ENCODE measurements at regions not wholly inside any gene's neighbourhood (a gene's known extent, or its start where the extent isn't known, plus 50 kb on each side); places are given as distances from the start of the nearest gene placed in this dataset.

- DNase-seq, result no peak
- intact Hi-C loops (cut with micrococcal nuclease), result no loop called here
- no peak overlapping the region for H3K4me2 ChIP-seq (replicated peaks; ENCODE audit: extremely low read depth, low read length, poor library complexity, severe bottlenecking)
- WGBS (ENCODE audit: insufficient coverage), result 100% methylated on average over 4 of the region's 5 CpGs
- no peaks in the 10 kb centered on the region for H3K36me3 Mint-ChIP-seq
- H3K4me1 Mint-ChIP-seq, result no peaks in the 10 kb centered on the region
- no peak overlapping the region for H3K27ac Mint-ChIP-seq
- no peaks in the 10 kb centered on the region for H4K20me1 ChIP-seq (ENCODE audit: insufficient read depth, low read length)
- H3K4me3 Mint-ChIP-seq, result no peak overlapping the region
- no peaks in the 10 kb centered on the region for H3K79me2 ChIP-seq (ENCODE audit: insufficient read depth, low read length)
- H3K27me3 Mint-ChIP-seq (ENCODE audit: low read depth in 3 of 3), result peaks cover 5 to 8% (median 7%) of the 10 kb centered on the region in 3 donors
- H3K27ac ChIP-seq (ENCODE audit: low read depth in 1 of 2, low read length in 2 of 2), result no peak overlapping the region
- peaks cover 0 to 6% (median 0%) of the 10 kb centered on the region in 7 donors for H3K9me3 Mint-ChIP-seq
- peaks cover 0 to 1% of the 10 kb centered on the region in 2 donors for H3K27me3 ChIP-seq (ENCODE audit: control insufficient read depth in 2 of 2, insufficient read depth in 2 of 2, low read length in 2 of 2)
- H3K4me1 ChIP-seq (ENCODE audit: control insufficient read depth in 1 of 2, insufficient read depth in 2 of 2, low read length in 2 of 2), result no peaks in the 10 kb centered on the region
- H2AFZ ChIP-seq (ENCODE audit: insufficient read depth, low read depth, low read length, poor library complexity, severe bottlenecking), result no peak overlapping the region
- peaks cover 0 to 3% of the 10 kb centered on the region in 2 donors for H3K9me3 ChIP-seq (replicated peaks in 1 of 2; ENCODE audit: control insufficient read depth in 1 of 2, insufficient read depth in 1 of 2, low read length in 2 of 2)
- no peak overlapping the region for H3K4me3 ChIP-seq (replicated peaks in 1 of 3; ENCODE audit: low read depth in 2 of 3, low read length in 3 of 3)
- no peak for TF ChIP-seq CTCF (IDR thresholded peaks at IDR 0.05)
- H3K9ac ChIP-seq (ENCODE audit: insufficient read depth, low read length, poor library complexity, severe bottlenecking), result no peak overlapping the region
- no peaks in the 10 kb centered on the region for H3K36me3 ChIP-seq (replicated peaks in 1 of 2; ENCODE audit: control insufficient read depth in 1 of 2, insufficient read depth in 2 of 2, low read length in 2 of 2)
Measured at GRCh38 chr10:27601503-27601902, 97.4 kb downstream of the RAB18 start.

DNA sequence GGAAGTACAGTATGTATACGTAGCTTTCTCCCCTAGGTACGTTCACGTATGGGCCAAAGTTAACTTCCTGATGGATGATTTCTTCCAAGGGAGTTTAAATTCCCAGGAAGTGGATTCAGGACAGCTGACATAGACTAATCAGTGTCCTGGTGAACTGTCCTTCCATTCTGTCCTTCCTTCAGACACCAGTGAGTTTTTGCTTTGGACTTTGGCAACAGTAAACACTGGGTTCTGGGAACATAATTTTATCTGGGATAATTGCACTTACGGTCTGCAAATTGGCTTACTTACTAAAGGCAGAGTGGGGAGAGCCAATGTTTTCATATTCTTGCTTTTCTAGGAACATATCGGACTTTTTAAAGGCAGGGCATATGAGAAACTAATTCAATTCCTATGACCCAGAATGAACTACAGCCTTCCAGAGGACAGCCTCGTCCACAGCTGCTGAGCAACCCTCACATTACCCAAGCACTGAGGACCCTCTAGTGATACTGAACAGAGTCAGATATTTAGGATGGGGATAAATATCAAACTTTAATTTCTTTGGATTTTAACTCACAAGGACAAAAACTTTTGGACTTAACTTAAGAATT lies 97.9 kb downstream of the RAB18 start:
- WGBS (ENCODE audit: insufficient coverage), result no CpG with 5 or more reads among the region's 6 CpGs
- Mint-ChIP-seq H3K4me3 (no peak overlapping the region), H3K36me3 (no peaks in the 10 kb centered on the region), H3K27ac (no peak overlapping the region), H3K9me3 (peaks cover 0 to 6% (median 0%) of the 10 kb centered on the region in 7 donors), H3K4me1 (no peaks in the 10 kb centered on the region), H3K27me3 (ENCODE audit: low read depth in 3 of 3) (peaks cover 7 to 13% (median 8%) of the 10 kb centered on the region in 3 donors)
- no peaks in the 10 kb centered on the region for H3K36me3 ChIP-seq (replicated peaks in 1 of 2; ENCODE audit: control insufficient read depth in 1 of 2, insufficient read depth in 2 of 2, low read length in 2 of 2)
- no peak for TF ChIP-seq CTCF (IDR thresholded peaks at IDR 0.05)
- no peak overlapping the region for H3K4me3 ChIP-seq (replicated peaks in 1 of 3; ENCODE audit: low read depth in 2 of 3, low read length in 3 of 3)
- H3K79me2 ChIP-seq (ENCODE audit: insufficient read depth, low read length), result no peaks in the 10 kb centered on the region
- H3K27ac ChIP-seq (ENCODE audit: low read depth in 1 of 2, low read length in 2 of 2), result no peak overlapping the region
- intact Hi-C loops (cut with micrococcal nuclease), result no loop called here
- no peak for DNase-seq
- no peak overlapping the region for H2AFZ ChIP-seq (ENCODE audit: insufficient read depth, low read depth, low read length, poor library complexity, severe bottlenecking)
- peaks cover 0 to 3% of the 10 kb centered on the region in 2 donors for H3K9me3 ChIP-seq (replicated peaks in 1 of 2; ENCODE audit: control insufficient read depth in 1 of 2, insufficient read depth in 1 of 2, low read length in 2 of 2)
- peaks cover 0 to 2% of the 10 kb centered on the region in 2 donors for H3K27me3 ChIP-seq (ENCODE audit: control insufficient read depth in 2 of 2, insufficient read depth in 2 of 2, low read length in 2 of 2)
- H3K4me2 ChIP-seq (replicated peaks; ENCODE audit: extremely low read depth, low read length, poor library complexity, severe bottlenecking), result no peak overlapping the region
- no peak overlapping the region for H3K9ac ChIP-seq (ENCODE audit: insufficient read depth, low read length, poor library complexity, severe bottlenecking)
- H3K4me1 ChIP-seq (ENCODE audit: control insufficient read depth in 1 of 2, insufficient read depth in 2 of 2, low read length in 2 of 2), result no peaks in the 10 kb centered on the region
- H4K20me1 ChIP-seq (ENCODE audit: insufficient read depth, low read length), result no peaks in the 10 kb centered on the region

All from CD14-positive monocyte (primary cell).